ENCODE measurements at regions not wholly inside any gene's neighbourhood (a gene's known extent, or its start where the extent isn't known, plus 50 kb on each side); places are given as distances from the start of the nearest gene placed in this dataset.
"Not testable (repeated sequence)": the region's sequence is repeated elsewhere in the genome, so short reads cannot be mapped to it uniquely, and the experiment has no call there.

GRCh38 chr2:125797192-125797591 is 858.8 kb upstream of the GYPC start:
- no peak for DNase-seq (ENCODE audit: low spot score in 2 of 2)
- no peak overlapping the region for H3K4me3 ChIP-seq (ENCODE audit: low read depth, poor library complexity, severe bottlenecking)
- no peak for TF ChIP-seq POLR2A (IDR thresholded peaks at IDR 0.05)
- no peak for TF ChIP-seq CTCF (IDR thresholded peaks at IDR 0.05)
- WGBS, 2 donors = 71% methylated on average over 4 of the region's 4 CpGs
- intact Hi-C loops (cut with DNase I; ENCODE audit: low total_unique reads) = no loop called here

GRCh38 chr2:125822746-125823145 is 833.2 kb upstream of the GYPC start:
- H3K4me3 ChIP-seq (ENCODE audit: low read depth, poor library complexity, severe bottlenecking) = no peak overlapping the region
- WGBS, 2 donors = 83 to 89% methylated on average over 5 of the region's 5 CpGs
- no peak for DNase-seq (ENCODE audit: low spot score in 2 of 2)
- intact Hi-C loops (cut with DNase I; ENCODE audit: low total_unique reads) = no loop called here
- TF ChIP-seq CTCF (IDR thresholded peaks at IDR 0.05) = no peak
- no peak for TF ChIP-seq POLR2A (IDR thresholded peaks at IDR 0.05)

DNA sequence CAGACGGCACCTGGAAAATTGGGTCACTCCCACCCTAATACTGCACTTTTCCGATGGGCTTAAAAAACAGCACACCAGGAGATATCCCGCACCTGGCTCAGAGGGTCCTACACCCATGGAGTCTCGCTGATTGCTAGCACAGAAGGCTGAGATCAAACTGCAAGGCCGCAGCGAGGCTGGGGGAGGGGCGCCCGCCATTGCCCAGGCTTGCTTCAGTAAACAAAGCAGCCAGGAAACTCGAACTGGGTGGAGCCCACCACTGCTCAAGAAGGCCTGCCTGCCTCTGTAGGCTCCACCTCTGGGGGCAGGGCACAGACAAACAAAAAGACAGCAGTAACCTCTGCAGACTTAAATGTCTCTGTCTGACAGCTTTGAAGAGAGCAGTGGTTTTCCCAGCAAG is 830.2 kb upstream of the GYPC start:
- 81 to 83% methylated on average over 8 to 9 of the region's 9 CpGs for WGBS, 2 donors
- DNase-seq (ENCODE audit: low spot score in 2 of 2); intact Hi-C loops (cut with DNase I; ENCODE audit: low total_unique reads); H3K4me3 ChIP-seq (ENCODE audit: low read depth, poor library complexity, severe bottlenecking): not testable (repeated sequence)

- intact Hi-C loops (cut with DNase I; ENCODE audit: low total_unique reads) = no loop called here
- TF ChIP-seq CTCF (IDR thresholded peaks at IDR 0.05) (no peak), POLR2A (IDR thresholded peaks at IDR 0.05) (no peak)
- H3K4me3 ChIP-seq (ENCODE audit: low read depth, poor library complexity, severe bottlenecking) = no peak overlapping the region
- DNase-seq (ENCODE audit: low spot score in 2 of 2) = no peak
- 50 to 71% methylated on average over 3 of the region's 3 CpGs for WGBS, 2 donors
These were observed 818.8 kb upstream of the GYPC start for GRCh38 chr2:125837128-125837527.

GRCh38 chr2:125837611-125838010 is 818.3 kb upstream of the GYPC start:
- H3K4me3 ChIP-seq (ENCODE audit: low read depth, poor library complexity, severe bottlenecking) = no peak overlapping the region
- intact Hi-C loops (cut with DNase I; ENCODE audit: low total_unique reads) = no loop called here
- 83 to 87% methylated on average over 5 of the region's 5 CpGs for WGBS, 2 donors
- DNase-seq (ENCODE audit: low spot score in 2 of 2) = no peak
- TF ChIP-seq POLR2A (IDR thresholded peaks at IDR 0.05) = no peak
- TF ChIP-seq CTCF (IDR thresholded peaks at IDR 0.05) = no peak

- intact Hi-C loops (cut with DNase I; ENCODE audit: low total_unique reads) = no loop called here
- no peak for DNase-seq (ENCODE audit: low spot score in 2 of 2)
- no peak overlapping the region for H3K4me3 ChIP-seq (ENCODE audit: low read depth, poor library complexity, severe bottlenecking)
- no peak for TF ChIP-seq POLR2A (IDR thresholded peaks at IDR 0.05)
- TF ChIP-seq CTCF (IDR thresholded peaks at IDR 0.05) = no peak
These were observed 816.0 kb upstream of the GYPC start for GRCh38 chr2:125839945-125840344.

Measured in lower leg skin (tissue), 4 donors.